Adrenal gland (tissue), 5 donors: ENCODE measurements at regions not wholly inside any gene's neighbourhood (a gene's known extent, or its start where the extent isn't known, plus 50 kb on each side); places are given as distances from the start of the nearest gene placed in this dataset.

Experiments used
- POLR2A ChIP-seq, 2 donors: fragments of 450-650 bp; IDR thresholded peaks; one replicate each; pipeline ENCODE4 v1.6.1; 2017; ENCODE audit warnings: antibody characterized with exemption in 2 of 2, mild to moderate bottlenecking in 2 of 2, moderate library complexity in 1 of 2
- TF ChIP-seq, protein P1 (sequence below), 6 experiments: fragments of 450-650 bp in 4 of 6; fragments of 200-600 bp in 2 of 6; sonication (generic) in 1 of 6; IDR thresholded peaks; 1 replicate in 5 of 6; 2 replicates in 1 of 6; pipeline versions ENCODE4 v1.5.1 to v1.8.0; 2016 to 2021; ENCODE audit warnings: antibody characterized with exemption in 6 of 6, mild to moderate bottlenecking in 2 of 6, moderate library complexity in 1 of 6
- donor health status: DM: no; HTN: no; CAD: no.

DNA sequence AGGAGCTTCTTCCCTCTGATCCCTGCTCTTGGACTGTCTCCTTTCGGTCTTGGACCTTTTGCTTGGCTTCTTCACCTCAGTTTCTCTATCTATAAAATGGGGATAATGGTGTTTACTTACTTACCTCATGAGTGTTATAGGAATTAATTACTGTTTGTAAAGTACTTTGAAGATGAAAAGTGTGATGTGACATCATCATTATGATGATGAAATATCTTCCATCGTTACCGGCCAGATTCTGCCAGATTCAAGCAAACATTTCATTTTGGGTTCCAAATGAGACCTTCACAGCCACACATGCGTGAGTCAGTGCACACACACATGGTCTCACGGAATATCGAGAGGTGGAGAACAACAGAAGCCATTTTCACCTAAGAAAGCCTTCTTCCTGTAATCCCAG is 220.1 kb upstream of the RPL34 start:
- TF ChIP-seq, protein P1, sequence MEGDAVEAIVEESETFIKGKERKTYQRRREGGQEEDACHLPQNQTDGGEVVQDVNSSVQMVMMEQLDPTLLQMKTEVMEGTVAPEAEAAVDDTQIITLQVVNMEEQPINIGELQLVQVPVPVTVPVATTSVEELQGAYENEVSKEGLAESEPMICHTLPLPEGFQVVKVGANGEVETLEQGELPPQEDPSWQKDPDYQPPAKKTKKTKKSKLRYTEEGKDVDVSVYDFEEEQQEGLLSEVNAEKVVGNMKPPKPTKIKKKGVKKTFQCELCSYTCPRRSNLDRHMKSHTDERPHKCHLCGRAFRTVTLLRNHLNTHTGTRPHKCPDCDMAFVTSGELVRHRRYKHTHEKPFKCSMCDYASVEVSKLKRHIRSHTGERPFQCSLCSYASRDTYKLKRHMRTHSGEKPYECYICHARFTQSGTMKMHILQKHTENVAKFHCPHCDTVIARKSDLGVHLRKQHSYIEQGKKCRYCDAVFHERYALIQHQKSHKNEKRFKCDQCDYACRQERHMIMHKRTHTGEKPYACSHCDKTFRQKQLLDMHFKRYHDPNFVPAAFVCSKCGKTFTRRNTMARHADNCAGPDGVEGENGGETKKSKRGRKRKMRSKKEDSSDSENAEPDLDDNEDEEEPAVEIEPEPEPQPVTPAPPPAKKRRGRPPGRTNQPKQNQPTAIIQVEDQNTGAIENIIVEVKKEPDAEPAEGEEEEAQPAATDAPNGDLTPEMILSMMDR (IDR thresholded peaks at IDR 0.05), result no peak
- no peak for TF ChIP-seq POLR2A (IDR thresholded peaks at IDR 0.05)
